GM23338 (cell line): ENCODE measurements at regions not wholly inside any gene's neighbourhood (a gene's known extent, or its start where the extent isn't known, plus 50 kb on each side); places are given as distances from the start of the nearest gene placed in this dataset.

ENCODE experiments used
- CTCF ChIP-seq, 2 experiments: fragments of 200-600 bp in 1 of 2; sonication (generic) in 1 of 2; conservative IDR thresholded peaks; 2 replicates each; pipeline versions ENCODE4 v1.5.1 to v1.6.1; 2016 to 2017; ENCODE audit warnings: antibody characterized with exemption in 2 of 2, low read depth in 2 of 2, mild to moderate bottlenecking in 2 of 2, moderate library complexity in 1 of 2
- POLR2AphosphoS5 ChIP-seq: IDR thresholded peaks from 2 replicates; pipeline ENCODE4 v1.6.1; 2016; ENCODE audit warnings: antibody characterized with exemption, low read depth

DNA sequence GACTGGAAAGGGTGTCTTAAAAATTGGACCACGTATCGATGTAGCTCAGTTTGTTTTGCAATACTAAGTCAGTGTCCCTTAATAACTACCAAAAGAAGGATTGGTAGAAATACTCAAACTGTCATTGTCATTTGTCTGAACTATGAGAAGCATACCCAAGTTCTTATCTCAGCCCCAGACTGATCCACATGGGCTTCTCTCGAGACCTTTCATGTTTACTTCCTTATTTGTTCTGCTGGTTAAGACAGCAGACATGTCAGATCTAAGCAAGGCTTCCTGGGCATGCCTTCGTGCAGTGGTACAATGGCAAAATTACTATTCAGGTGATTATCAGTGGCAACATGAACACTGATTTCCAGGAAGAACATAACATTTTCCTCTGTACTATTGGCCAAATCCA, 211.1 kb upstream of the PHACTR1 start:
- TF ChIP-seq POLR2AphosphoS5 (no peak), CTCF (conservative IDR thresholded peaks at IDR 0.05; ENCODE audit: low read depth in 2 of 2) (no peak)
